ENCODE measurements at regions not wholly inside any gene's neighbourhood (a gene's known extent, or its start where the extent isn't known, plus 50 kb on each side); places are given as distances from the start of the nearest gene placed in this dataset.
"Not testable (repeated sequence)": the region's sequence is repeated elsewhere in the genome, so short reads cannot be mapped to it uniquely, and the experiment has no call there.

- no peak for DNase-seq (ENCODE audit: extremely low read depth, low read depth, low spot score)
Measured at GRCh38 chr1:121443001-121443540, 258.3 kb downstream of the SRGAP2C start.

GRCh38 chr1:121444096-121444495 is 259.3 kb downstream of the SRGAP2C start:
- DNase-seq (ENCODE audit: extremely low read depth, low read depth, low spot score): no peak

GRCh38 chr1:121445679-121446078 is 260.9 kb downstream of the SRGAP2C start:
- no peak for DNase-seq (ENCODE audit: extremely low read depth, low read depth, low spot score)

- not testable (repeated sequence) for DNase-seq (ENCODE audit: extremely low read depth, low read depth, low spot score)
Measured at GRCh38 chr1:121447280-121447923, 262.6 kb downstream of the SRGAP2C start.

DNA sequence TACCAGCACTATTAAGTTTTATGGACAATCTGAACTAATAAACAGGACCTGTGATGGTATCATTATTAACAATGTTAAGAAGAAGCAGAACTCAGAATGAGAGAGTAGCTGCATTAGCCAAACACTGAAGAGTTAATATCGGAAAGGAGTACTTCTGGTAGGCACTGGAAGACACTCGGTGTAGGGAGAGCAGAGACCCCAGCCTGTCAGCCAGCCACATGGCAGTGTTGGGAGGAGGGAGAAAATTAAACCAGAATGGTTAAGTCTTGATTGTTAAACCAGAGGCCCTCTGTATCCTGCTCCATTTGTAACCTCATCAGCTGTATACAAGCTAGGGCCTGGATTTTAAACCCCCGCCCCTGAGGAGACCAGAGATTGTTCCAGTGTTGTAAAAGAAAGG is 263.3 kb downstream of the SRGAP2C start:
- not testable (repeated sequence) for DNase-seq (ENCODE audit: extremely low read depth, low read depth, low spot score)

GRCh38 chr1:121448851-121449250 is 264.1 kb downstream of the SRGAP2C start:
- DNase-seq (ENCODE audit: extremely low read depth, low read depth, low spot score): no peak

- DNase-seq (ENCODE audit: extremely low read depth, low read depth, low spot score): no peak
Measured at GRCh38 chr1:121452484-121452883, 267.7 kb downstream of the SRGAP2C start.

DNA sequence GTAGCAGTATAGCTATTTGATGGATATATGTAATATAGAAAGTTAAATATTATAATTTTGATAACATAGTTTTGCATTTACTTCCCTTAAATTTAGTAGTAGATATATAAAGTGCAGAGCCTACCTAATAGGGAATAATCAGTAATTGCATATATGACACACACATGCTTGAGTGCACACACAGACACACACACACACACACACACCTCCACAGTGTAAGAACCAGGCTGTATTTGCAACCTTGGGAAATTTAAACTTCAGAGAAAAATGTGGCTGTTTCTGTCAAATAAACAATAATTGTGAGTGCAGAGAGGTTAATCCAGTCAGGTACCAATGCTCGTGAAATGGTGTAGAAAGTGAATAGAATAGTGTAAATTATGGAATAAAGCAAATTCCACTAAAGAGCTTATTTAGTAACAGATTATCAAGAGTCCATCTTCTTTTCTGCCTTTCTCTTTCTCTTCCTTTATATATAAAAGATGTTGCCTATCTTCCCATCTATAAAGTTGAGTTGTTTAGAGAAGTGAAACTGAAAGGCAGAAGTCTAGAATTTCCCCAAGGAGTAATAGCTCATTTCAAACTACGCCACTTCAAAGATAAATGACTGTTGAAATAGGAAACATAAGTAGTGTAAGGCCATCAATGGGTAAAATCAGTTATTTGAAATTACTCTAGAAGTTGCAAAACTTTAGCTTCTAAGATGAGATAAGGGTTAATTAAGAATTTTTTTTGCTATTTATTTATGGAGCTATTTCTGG is 273.7 kb downstream of the SRGAP2C start:
- no peak for DNase-seq (ENCODE audit: extremely low read depth, low read depth, low spot score)

DNA sequence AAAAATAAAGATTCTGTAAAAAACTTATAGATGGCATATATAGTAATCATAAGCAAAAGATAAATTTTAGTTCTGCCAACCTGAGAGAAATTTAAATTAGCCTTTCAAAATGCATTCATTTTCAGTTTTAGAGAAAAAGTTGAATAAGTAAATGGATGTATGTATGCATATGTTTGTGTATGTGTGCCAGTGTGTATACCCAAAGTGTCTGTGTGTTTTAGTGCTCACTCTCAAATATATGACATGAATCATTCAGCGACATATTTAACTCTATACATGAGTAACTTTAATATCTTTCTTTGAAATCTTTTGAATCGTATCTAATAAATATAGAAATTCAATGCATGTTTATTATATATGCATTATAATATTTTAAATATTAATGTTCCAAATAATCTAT is 274.5 kb downstream of the SRGAP2C start:
- no peak for DNase-seq (ENCODE audit: extremely low read depth, low read depth, low spot score)

GRCh38 chr1:121469395-121469794 is 284.6 kb downstream of the SRGAP2C start:
- not testable (repeated sequence) for DNase-seq (ENCODE audit: extremely low read depth, low read depth, low spot score)

DNA sequence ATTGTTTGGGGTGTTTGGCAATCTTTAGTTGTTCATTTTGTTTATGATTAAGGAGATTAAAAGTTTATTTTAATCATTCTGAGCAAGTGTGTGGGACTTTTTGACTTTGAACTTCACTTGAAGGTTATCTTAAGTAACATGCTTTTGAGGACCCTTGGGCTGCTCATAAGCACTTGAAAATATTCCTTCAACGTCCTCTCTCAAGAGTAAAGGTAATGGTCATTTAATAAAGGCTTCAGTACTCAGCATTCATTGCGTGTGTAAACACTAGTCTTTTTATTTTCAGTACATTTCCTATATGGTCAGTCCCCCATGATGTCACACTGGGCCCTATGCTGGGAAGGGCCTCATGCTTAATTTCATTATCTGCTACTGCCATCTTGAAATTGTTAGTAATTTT is 285.6 kb downstream of the SRGAP2C start:
- not testable (repeated sequence) for DNase-seq (ENCODE audit: extremely low read depth, low read depth, low spot score)

GRCh38 chr1:121471523-121471922 is 286.7 kb downstream of the SRGAP2C start:
- no peak for DNase-seq (ENCODE audit: extremely low read depth, low read depth, low spot score)

- DNase-seq (ENCODE audit: extremely low read depth, low read depth, low spot score): no peak
Measured at GRCh38 chr1:121472017-121472416, 287.2 kb downstream of the SRGAP2C start.

- DNase-seq (ENCODE audit: extremely low read depth, low read depth, low spot score): no peak
Measured at GRCh38 chr1:121483234-121483633, 298.5 kb downstream of the SRGAP2C start.

GRCh38 chr1:121483961-121484424 is 299.2 kb downstream of the SRGAP2C start:
- no peak for DNase-seq (ENCODE audit: extremely low read depth, low read depth, low spot score)

DNA sequence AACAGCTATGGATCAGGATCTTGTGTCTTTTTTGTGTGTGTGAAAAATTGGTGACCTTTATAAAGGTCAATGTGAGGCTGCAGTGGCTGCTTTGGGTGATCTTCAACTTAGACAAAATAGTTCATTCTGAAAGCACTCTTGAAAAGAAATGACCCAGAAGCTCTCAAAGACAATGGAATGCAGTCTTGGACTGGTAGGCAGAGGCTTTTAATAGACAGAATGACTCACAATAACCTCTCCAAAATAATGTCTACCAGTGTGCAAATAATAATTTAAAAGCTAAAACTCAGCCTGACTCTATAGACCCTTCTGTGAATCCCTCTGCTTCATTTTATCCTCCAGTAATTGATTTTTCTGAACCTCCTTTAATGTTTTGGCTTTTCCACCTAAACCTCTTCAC is 310.0 kb downstream of the SRGAP2C start:
- DNase-seq (ENCODE audit: extremely low read depth, low read depth, low spot score): not testable (repeated sequence)

GRCh38 chr1:121511455-121511854 is 326.7 kb downstream of the SRGAP2C start:
- not testable (repeated sequence) for DNase-seq (ENCODE audit: extremely low read depth, low read depth, low spot score)

GRCh38 chr1:121511876-121512275 is 327.1 kb downstream of the SRGAP2C start:
- DNase-seq (ENCODE audit: extremely low read depth, low read depth, low spot score): not testable (repeated sequence)

DNA sequence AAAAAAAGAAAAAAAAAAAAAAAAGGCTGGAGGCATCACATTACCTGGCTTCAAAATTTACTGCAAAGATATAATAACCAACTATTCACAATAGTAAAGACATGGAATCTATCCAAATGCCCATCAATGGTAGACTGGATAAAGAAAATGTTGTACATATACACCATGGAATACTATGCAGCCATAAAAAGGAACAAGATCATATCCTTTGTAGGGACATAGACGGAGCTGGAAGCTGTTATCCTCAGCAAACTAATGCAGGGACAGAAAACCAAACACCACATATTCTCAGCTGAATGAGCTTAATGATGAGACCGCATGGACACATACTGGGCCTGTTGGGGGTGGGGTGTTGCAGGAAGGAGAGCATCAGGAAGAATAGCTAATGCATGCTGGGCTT is 330.5 kb downstream of the SRGAP2C start:
- no peak for DNase-seq (ENCODE audit: extremely low read depth, low read depth, low spot score)

- no peak for DNase-seq (ENCODE audit: extremely low read depth, low read depth, low spot score)
Measured at GRCh38 chr1:121516234-121516967, 331.6 kb downstream of the SRGAP2C start.

GRCh38 chr1:121517586-121518230 is 332.9 kb downstream of the SRGAP2C start:
- DNase-seq (ENCODE audit: extremely low read depth, low read depth, low spot score): no peak
